ENCODE measurements at regions not wholly inside any gene's neighbourhood (a gene's known extent, or its start where the extent isn't known, plus 50 kb on each side); places are given as distances from the start of the nearest gene placed in this dataset.

DNA sequence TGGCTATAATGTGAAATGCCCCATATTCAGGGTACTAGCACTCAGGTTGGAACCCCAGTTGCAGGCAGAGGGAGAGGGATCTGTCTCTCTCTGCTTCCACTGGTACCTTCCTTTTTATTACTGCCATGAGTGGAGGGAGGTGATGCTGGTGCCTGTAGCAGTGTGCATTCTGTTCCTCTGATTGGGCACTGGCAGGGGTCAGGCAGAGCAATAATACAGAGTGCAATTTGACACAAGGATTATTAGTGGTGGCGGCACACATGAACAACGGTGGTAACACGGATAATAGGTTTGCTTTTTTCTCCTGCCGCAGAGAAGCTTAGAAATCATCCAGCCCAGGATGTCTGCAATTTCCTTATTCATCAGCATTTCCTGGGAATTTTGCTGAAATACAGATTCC lies 525.7 kb downstream of the SLC4A3 start:
- Histone ChIP-seq H3K27ac (ENCODE audit: low read length) (no peak overlapping the region), H3K4me2 (ENCODE audit: low read length) (no peak overlapping the region), H3F3A (ENCODE audit: low read length, unreplicated experiment) (no peaks in the 10 kb centered on the region), H3K9me3 (ENCODE audit: low read length) (no peaks in the 10 kb centered on the region), H3K9ac (ENCODE audit: low read length) (no peak overlapping the region), H3K4me1 (ENCODE audit: insufficient read depth, low read length) (no peaks in the 10 kb centered on the region), H4K20me1 (ENCODE audit: low read length) (no peaks in the 10 kb centered on the region), H2AFZ (ENCODE audit: low read length) (no peak overlapping the region), H3K27me3 (ENCODE audit: low read length) (no peaks in the 10 kb centered on the region), H3K79me2 (ENCODE audit: low read length) (no peaks in the 10 kb centered on the region), H3K36me3 (ENCODE audit: low read depth, low read length) (no peaks in the 10 kb centered on the region), H3K9me2 (replicated peaks; ENCODE audit: low read length) (no peaks in the 10 kb centered on the region), H3K4me3 (ENCODE audit: low read length) (no peak overlapping the region)
- ChIA-PET CTCF (no interaction called here), POLR2A (ENCODE audit: unreplicated experiment) (no interaction called here)
- ATAC-seq (no peak), DNase-seq (no peak)
- TF ChIP-seq, protein P1, sequence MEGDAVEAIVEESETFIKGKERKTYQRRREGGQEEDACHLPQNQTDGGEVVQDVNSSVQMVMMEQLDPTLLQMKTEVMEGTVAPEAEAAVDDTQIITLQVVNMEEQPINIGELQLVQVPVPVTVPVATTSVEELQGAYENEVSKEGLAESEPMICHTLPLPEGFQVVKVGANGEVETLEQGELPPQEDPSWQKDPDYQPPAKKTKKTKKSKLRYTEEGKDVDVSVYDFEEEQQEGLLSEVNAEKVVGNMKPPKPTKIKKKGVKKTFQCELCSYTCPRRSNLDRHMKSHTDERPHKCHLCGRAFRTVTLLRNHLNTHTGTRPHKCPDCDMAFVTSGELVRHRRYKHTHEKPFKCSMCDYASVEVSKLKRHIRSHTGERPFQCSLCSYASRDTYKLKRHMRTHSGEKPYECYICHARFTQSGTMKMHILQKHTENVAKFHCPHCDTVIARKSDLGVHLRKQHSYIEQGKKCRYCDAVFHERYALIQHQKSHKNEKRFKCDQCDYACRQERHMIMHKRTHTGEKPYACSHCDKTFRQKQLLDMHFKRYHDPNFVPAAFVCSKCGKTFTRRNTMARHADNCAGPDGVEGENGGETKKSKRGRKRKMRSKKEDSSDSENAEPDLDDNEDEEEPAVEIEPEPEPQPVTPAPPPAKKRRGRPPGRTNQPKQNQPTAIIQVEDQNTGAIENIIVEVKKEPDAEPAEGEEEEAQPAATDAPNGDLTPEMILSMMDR (conservative IDR thresholded peaks at IDR 0.05; ENCODE audit: low read depth, low read length) = no peak
- no peak for TF ChIP-seq EZH2phosphoT487 (IDR thresholded peaks at IDR 0.05; ENCODE audit: borderline replicate concordance, low read length)
- TF ChIP-seq EZH2 (IDR thresholded peaks at IDR 0.05; ENCODE audit: low read length, unreplicated experiment) = no peak
- intact Hi-C loops (cut with micrococcal nuclease) = loop anchor here (5.0 kb wide), 1 partner anchor 416 kb away; no protein-coding TSS in a partner anchor
- no TSS peak for BruUV-seq (replicated peaks)

DNA sequence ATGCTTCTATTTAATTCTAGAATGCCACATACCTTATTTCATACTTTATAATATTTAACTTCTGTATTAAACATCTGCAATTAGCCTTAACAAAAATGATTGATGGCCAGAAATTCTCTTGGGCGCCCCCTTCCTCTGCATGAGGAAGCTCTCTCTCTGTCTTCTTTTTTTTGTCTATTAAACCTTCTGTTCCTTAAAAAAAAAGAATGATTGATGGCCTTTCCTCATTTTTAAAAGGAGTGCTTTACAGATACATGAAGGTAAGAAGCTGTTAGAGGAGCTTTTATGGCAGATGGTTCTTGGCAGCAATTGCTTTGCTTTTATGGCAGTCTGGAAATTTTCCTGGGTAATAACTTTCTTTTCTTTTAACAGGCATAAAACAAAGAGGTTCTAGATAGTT lies 526.9 kb downstream of the SLC4A3 start:
- TF ChIP-seq EZH2phosphoT487 (IDR thresholded peaks at IDR 0.05; ENCODE audit: borderline replicate concordance, low read length) = no peak
- TF ChIP-seq, protein P1 (conservative IDR thresholded peaks at IDR 0.05; ENCODE audit: low read depth, low read length) = peak; percentile 54; the same call in 1 of the 2 replicates
- TF ChIP-seq EZH2 (IDR thresholded peaks at IDR 0.05; ENCODE audit: low read length, unreplicated experiment) = no peak
- CTCF ChIA-PET = interaction anchor here (0.7 kb wide), 1 partner anchor 200 kb away, joined by 3 read pairs; no protein-coding TSS in a partner anchor
- H3K4me2 ChIP-seq (ENCODE audit: low read length) = no peak overlapping the region
- H3K36me3 ChIP-seq (ENCODE audit: low read depth, low read length) = no peaks in the 10 kb centered on the region
- no peaks in the 10 kb centered on the region for H3K9me3 ChIP-seq (ENCODE audit: low read length)
- intact Hi-C loops (cut with micrococcal nuclease) = loop anchor here (5.0 kb wide), 1 partner anchor 417 kb away; no protein-coding TSS in a partner anchor
- no peak overlapping the region for H3K27ac ChIP-seq (ENCODE audit: low read length)
- no peaks in the 10 kb centered on the region for H3K9me2 ChIP-seq (replicated peaks; ENCODE audit: low read length)
- H3K4me1 ChIP-seq (ENCODE audit: insufficient read depth, low read length) = no peaks in the 10 kb centered on the region
- ATAC-seq (no peak), DNase-seq (no peak)
- POLR2A ChIA-PET (ENCODE audit: unreplicated experiment) = no interaction called here
- H3K9ac ChIP-seq (ENCODE audit: low read length) = no peak overlapping the region
- no peaks in the 10 kb centered on the region for H4K20me1 ChIP-seq (ENCODE audit: low read length)
- no peaks in the 10 kb centered on the region for H3K79me2 ChIP-seq (ENCODE audit: low read length)
- no peak overlapping the region for H3K4me3 ChIP-seq (ENCODE audit: low read length)
- BruUV-seq (replicated peaks) = no TSS peak
- no peaks in the 10 kb centered on the region for H3K27me3 ChIP-seq (ENCODE audit: low read length)
- H3F3A ChIP-seq (ENCODE audit: low read length, unreplicated experiment) = no peaks in the 10 kb centered on the region
- H2AFZ ChIP-seq (ENCODE audit: low read length) = no peak overlapping the region

DNA sequence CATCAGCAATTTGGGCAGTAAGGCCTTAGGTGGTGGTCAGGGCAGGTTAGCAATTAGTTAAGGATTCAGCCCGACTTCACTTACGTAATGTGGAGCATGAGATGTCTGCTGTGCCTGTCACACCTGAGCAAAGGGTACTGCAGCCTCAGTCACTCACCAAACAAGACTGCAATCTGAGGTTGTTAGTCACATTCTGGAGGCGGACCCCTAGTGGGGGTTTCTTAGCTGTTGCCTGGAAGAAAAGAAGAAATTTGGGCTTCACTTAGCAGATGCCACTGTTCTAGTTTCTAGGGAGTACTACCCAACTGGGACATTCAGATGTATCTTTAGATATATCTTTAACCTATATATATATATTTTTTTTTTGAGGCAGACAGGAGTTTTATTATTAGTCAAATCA lies 529.9 kb downstream of the SLC4A3 start:
- POLR2A ChIA-PET (ENCODE audit: unreplicated experiment) = no interaction called here

More for the DNA sequence above, 529.9 kb downstream of the SLC4A3 start:
- Histone ChIP-seq H3K9ac (ENCODE audit: low read length) (no peak overlapping the region), H3K4me1 (ENCODE audit: insufficient read depth, low read length) (no peaks in the 10 kb centered on the region), H3K9me2 (replicated peaks; ENCODE audit: low read length) (no peaks in the 10 kb centered on the region), H3K79me2 (ENCODE audit: low read length) (no peaks in the 10 kb centered on the region), H3K4me3 (ENCODE audit: low read length) (no peak overlapping the region), H3F3A (ENCODE audit: low read length, unreplicated experiment) (no peaks in the 10 kb centered on the region), H4K20me1 (ENCODE audit: low read length) (no peaks in the 10 kb centered on the region), H2AFZ (ENCODE audit: low read length) (no peak overlapping the region), H3K27ac (ENCODE audit: low read length) (no peak overlapping the region), H3K4me2 (ENCODE audit: low read length) (no peak overlapping the region), H3K9me3 (ENCODE audit: low read length) (no peaks in the 10 kb centered on the region), H3K36me3 (ENCODE audit: low read depth, low read length) (no peaks in the 10 kb centered on the region), H3K27me3 (ENCODE audit: low read length) (no peaks in the 10 kb centered on the region)
- ATAC-seq = no peak
- CTCF ChIA-PET = no interaction called here
- DNase-seq = peak; percentile 28
- intact Hi-C loops (cut with micrococcal nuclease) = no loop called here
- TF ChIP-seq EZH2 (IDR thresholded peaks at IDR 0.05; ENCODE audit: low read length, unreplicated experiment) (no peak), EZH2phosphoT487 (IDR thresholded peaks at IDR 0.05; ENCODE audit: borderline replicate concordance, low read length) (no peak)
- TF ChIP-seq, protein P1 (conservative IDR thresholded peaks at IDR 0.05; ENCODE audit: low read depth, low read length) = no peak
- BruUV-seq (replicated peaks) = no TSS peak
